ENCODE measurements at regions not wholly inside any gene's neighbourhood (a gene's known extent, or its start where the extent isn't known, plus 50 kb on each side); places are given as distances from the start of the nearest gene placed in this dataset.
"Not testable (repeated sequence)": the region's sequence is repeated elsewhere in the genome, so short reads cannot be mapped to it uniquely, and the experiment has no call there.

- DNase-seq (ENCODE audit: low spot score), result not testable (repeated sequence)
Observed at GRCh38 chr22:23460517-23461031, 119.5 kb downstream of the IGLL1 start.

- DNase-seq (ENCODE audit: low spot score), result not testable (repeated sequence)
Observed at GRCh38 chr22:23459645-23460516, 120.2 kb downstream of the IGLL1 start.

GRCh38 chr22:23458663-23459541, 121.2 kb downstream of the IGLL1 start:
- DNase-seq (ENCODE audit: low spot score), result no peak

GRCh38 chr22:23457380-23457985, 122.6 kb downstream of the IGLL1 start:
- no peak for DNase-seq (ENCODE audit: low spot score)

GRCh38 chr22:23456666-23457379, 123.3 kb downstream of the IGLL1 start:
- DNase-seq (ENCODE audit: low spot score), result not testable (repeated sequence)

- DNase-seq (ENCODE audit: low spot score), result not testable (repeated sequence)
Observed at GRCh38 chr22:23454345-23454744, 125.7 kb downstream of the IGLL1 start.

GRCh38 chr22:23453277-23453676, 126.8 kb downstream of the IGLL1 start:
- no peak for DNase-seq (ENCODE audit: low spot score)

GRCh38 chr22:23452231-23453010, 127.7 kb downstream of the IGLL1 start:
- no peak for DNase-seq (ENCODE audit: low spot score)

GRCh38 chr22:23451452-23452230, 128.4 kb downstream of the IGLL1 start:
- DNase-seq (ENCODE audit: low spot score), result not testable (repeated sequence)

- DNase-seq (ENCODE audit: low spot score), result not testable (repeated sequence)
Observed at GRCh38 chr22:23450821-23451220, 129.3 kb downstream of the IGLL1 start.

GRCh38 chr22:23450434-23450795, 129.7 kb downstream of the IGLL1 start:
- DNase-seq (ENCODE audit: low spot score), result no peak

GRCh38 chr22:23449748-23450433, 130.2 kb downstream of the IGLL1 start:
- DNase-seq (ENCODE audit: low spot score), result not testable (repeated sequence)

- not testable (repeated sequence) for DNase-seq (ENCODE audit: low spot score)
Observed at GRCh38 chr22:23448499-23449288, 131.4 kb downstream of the IGLL1 start.

- DNase-seq (ENCODE audit: low spot score), result no peak
Observed at GRCh38 chr22:23446796-23447350, 133.2 kb downstream of the IGLL1 start.

- DNase-seq (ENCODE audit: low spot score), result not testable (repeated sequence)
Observed at GRCh38 chr22:23446194-23446593, 133.9 kb downstream of the IGLL1 start.

GRCh38 chr22:23443905-23444304, 136.2 kb downstream of the IGLL1 start:
- DNase-seq (ENCODE audit: low spot score), result not testable (repeated sequence)

GRCh38 chr22:23439581-23439980, 140.5 kb downstream of the IGLL1 start:
- not testable (repeated sequence) for DNase-seq (ENCODE audit: low spot score)

GRCh38 chr22:23438216-23438615, 141.9 kb downstream of the IGLL1 start:
- no peak for DNase-seq (ENCODE audit: low spot score)

Data from hematopoietic multipotent progenitor cell treated with erythropoietin and hydrocortisone succinate and interleukin-3 and kit ligand, for 17 days (in vitro differentiated cells).